ENCODE measurements at regions not wholly inside any gene's neighbourhood (a gene's known extent, or its start where the extent isn't known, plus 50 kb on each side); places are given as distances from the start of the nearest gene placed in this dataset.

DNA sequence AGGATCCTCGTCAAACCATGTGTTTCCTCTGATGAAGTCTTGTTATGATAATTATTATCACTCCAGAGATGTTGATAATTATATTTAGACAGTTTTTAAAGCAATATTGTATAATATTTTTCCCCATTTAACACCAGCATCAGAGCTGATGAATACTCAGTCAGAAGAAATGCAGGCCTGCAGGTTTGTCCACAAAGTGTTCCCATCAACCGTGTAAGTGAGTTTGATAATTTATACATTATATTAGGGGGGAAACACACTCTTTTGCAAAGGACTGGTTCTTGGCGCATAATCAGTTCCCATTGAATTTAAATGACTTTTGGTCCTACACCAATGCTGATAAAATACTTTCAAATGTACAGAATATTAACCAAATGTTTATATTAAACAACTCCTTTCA is 454.8 kb downstream of the TOX3 start:
- no peak for DNase-seq

- DNase-seq, result no peak
Measured at GRCh38 chr16:52090080-52090479, 456.9 kb downstream of the TOX3 start.

GRCh38 chr16:52089476-52089875 is 457.5 kb downstream of the TOX3 start:
- no peak for DNase-seq

GRCh38 chr16:52086901-52087300 is 460.0 kb downstream of the TOX3 start:
- DNase-seq, result no peak

GRCh38 chr16:52078716-52079655 is 468.0 kb downstream of the TOX3 start:
- no peak for DNase-seq

GRCh38 chr16:52077607-52078006 is 469.3 kb downstream of the TOX3 start:
- no peak for DNase-seq

GRCh38 chr16:52076801-52077201 is 470.1 kb downstream of the TOX3 start:
- no peak for DNase-seq

DNA sequence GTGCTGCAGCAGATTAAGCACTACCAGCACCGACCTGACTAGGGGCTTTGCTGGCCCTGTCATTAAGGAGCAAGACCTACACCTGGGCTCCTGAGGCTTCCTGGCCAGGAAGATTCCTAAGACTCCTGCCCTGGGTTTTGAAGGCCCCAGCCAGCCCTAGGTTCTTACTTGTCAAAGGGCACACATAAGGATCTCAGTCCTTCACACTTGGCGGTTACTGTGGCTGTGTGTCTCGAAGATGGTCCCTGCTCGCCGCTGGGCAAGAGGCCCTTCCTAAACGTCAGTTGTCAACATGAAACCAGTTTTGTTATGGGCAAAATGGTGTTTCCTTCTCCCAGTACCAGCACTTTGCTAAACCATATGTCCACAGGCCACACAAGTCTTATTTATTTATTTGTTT is 470.6 kb downstream of the TOX3 start:
- DNase-seq, result no peak

- no peak for DNase-seq
Measured at GRCh38 chr16:52074133-52074532, 472.8 kb downstream of the TOX3 start.

DNA sequence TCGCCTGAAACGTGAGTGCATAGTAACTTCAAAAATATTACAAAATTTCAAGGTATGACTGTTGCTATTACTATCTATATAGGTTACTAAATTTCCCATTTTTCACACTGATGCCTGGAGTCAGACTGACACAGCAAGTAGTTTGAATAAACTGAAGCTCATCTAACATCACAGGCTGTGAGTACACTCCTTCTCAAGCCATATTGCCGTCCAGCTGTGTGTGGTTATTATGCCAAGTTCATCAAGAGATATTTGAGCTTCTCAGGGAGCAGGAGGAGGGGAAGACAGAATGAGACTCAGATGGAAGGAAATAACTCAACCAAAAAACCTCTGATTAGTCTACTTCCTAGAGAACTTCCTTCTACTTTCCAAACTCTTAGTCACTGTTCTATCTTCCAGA is 473.9 kb downstream of the TOX3 start:
- DNase-seq, result no peak

DNA sequence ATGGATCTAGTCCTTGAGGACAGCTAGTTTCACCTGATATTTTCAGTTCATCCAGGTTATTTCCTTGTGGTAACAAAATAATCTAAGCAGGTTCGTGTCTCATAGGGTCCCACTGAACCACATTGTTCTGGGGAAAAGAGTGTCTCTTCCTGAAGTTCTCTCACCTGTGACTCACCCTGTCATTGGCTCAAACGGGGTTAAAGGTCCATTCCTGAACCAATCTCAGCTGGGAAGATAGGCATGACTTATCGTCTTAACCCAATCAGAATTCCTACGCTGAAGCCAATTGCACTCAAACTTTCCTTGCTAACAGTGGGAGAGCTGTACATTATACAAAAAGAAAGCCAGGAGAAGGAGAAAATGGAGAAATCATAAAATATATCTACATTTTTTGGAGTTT is 475.8 kb downstream of the TOX3 start:
- no peak for DNase-seq

GRCh38 chr16:52070341-52071057 is 476.4 kb downstream of the TOX3 start:
- no peak for DNase-seq

- no peak for DNase-seq
Measured at GRCh38 chr16:52069866-52070265, 477.1 kb downstream of the TOX3 start.

DNA sequence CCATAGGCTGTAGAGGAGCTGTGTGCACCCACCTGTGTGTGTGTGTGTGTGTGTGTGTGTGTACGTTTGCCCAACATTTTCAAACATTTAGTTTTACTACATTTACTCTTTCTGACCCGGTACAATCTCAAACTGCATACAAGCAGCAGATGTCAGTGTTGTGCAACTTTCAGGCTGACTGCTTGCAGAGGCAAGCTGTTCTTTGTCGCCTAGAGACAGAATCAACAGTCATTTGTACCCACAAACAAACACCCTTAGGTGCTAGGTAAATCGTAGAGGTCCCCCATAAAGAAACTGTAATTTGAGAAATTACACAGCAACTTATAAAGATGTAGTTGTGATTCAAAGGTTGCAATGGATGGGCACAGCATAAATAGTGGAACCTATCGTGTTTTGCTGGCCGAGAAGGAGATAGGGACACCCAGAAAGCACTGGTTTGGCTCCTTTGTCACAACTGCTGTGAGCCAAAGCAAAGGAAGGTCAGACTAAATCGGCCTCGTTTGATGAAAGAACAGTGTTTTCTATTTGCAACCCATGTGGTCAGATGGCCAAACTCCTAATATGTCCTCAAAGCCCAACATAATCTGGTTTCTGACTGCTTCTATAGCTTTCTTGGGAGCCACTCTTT is 478.4 kb downstream of the TOX3 start:
- DNase-seq, result no peak

- no peak for DNase-seq
Measured at GRCh38 chr16:52066962-52067361, 480.0 kb downstream of the TOX3 start.

DNA sequence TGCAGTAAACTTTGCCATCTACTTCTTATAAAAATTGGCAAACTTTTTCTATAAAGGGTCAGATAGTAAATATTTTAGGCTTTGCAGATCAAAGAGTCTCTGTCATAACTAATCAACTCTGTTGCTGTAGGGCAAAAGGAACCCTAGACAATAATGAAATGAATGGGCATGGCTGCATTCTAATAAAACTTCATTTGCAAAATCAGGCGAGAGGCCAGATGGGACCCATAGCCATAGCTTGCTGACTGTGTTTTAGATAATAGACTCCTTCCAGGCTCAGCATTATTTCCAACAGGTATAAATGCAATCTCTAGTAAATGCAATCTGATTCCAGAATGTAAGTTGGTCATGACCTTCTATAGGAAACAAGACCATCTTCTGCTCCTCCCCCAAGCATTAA is 490.7 kb downstream of the TOX3 start:
- DNase-seq, result no peak

DNA sequence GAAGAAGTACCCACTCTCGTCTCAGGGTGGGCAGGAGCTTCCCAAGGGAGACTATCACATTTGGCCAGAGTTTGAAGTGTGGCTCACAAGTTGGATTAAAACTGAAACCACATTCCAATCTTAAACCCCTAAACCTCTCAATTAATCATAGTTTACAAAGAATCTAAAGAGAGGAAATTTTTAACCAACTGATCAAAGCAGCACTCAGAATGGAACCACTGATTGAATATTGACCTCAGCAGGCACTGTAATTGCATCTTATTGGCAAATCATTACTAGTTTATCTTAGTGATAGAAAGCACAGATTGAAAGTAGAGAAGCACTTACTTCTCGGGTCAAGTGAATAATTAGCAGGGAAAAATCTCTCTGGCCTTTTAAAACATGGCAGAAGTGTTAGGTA is 491.6 kb downstream of the TOX3 start:
- no peak for DNase-seq

- DNase-seq, result no peak
Measured at GRCh38 chr16:52054326-52054725, 492.6 kb downstream of the TOX3 start.

- no peak for DNase-seq
Measured at GRCh38 chr16:52052818-52053217, 494.1 kb downstream of the TOX3 start.

DNA sequence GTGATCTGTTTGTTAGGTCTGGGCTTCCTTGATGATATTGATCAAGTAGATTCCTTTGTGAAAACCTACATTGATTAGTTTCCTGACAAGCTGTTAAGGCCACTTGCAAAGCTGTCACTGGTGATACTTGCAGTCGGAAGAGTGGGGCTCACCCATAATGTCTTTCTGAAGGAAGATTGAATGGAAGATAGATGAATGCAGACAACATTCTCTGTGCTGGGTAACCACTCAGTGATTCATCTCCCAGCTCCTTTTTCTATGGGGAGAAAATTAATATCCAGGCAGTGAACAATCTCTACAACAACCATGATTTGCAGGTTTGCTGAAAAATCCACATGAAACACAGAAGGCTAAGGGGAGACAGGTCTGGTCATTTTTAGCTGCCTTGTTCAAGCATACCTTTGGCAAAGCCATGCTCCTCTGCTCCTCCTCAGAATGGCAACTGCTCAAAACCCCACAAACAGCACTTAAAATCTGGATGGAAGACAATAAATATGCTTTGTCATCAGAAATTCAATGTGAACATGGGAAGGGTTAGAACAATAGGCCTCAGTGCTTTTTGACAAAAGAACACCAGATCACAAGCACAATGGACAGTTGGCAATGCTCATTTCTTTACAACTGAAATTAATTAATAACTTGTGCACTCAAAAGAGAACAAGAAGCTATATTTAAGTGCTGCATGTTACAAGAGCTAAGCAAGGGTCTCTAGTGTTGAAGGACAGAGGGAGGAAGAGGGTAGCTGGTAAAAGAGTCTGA is 495.4 kb downstream of the TOX3 start:
- DNase-seq, result no peak

- no peak for DNase-seq
Measured at GRCh38 chr16:52050418-52050817, 496.5 kb downstream of the TOX3 start.

DNA sequence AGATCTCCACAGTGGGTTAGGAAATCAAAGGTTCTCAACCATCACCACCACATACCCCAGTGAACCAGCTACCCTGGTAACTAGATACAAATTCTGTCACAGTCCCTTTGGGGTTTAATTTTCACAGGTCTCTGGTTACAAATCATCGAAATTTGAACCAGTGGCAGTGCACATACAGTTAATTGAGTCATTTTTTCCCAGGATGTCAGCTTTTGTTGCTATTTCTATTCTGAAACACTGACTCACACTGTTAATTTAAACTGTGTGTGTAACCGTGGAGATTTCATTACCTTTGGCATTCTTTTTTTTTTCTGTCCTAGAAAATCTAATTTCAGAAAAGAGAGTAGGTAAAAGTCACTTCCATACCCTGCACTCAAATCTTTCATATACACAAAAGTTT is 511.5 kb downstream of the TOX3 start:
- DNase-seq, result no peak

DNA sequence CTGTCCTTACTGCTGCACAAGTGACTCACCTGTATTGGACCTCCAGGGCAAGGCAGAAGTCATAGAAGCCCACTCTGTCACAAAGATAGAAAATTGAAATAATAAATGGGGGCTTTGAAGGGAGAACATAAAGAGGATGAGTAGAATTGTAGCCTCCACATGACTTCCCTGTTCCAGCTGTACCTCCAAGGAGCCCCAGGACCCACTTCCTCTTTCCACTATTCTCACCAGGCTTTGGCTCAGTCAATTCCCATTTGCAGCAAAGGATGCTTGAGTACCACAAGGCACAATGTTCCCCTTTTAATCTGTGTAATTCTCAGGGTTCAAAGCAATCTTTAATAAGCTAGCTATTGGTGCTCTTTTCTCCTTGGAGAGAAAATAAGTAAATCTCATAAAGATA is 512.1 kb downstream of the TOX3 start:
- DNase-seq, result no peak
